ENCODE measurements at regions not wholly inside any gene's neighbourhood (a gene's known extent, or its start where the extent isn't known, plus 50 kb on each side); places are given as distances from the start of the nearest gene placed in this dataset.

DNA sequence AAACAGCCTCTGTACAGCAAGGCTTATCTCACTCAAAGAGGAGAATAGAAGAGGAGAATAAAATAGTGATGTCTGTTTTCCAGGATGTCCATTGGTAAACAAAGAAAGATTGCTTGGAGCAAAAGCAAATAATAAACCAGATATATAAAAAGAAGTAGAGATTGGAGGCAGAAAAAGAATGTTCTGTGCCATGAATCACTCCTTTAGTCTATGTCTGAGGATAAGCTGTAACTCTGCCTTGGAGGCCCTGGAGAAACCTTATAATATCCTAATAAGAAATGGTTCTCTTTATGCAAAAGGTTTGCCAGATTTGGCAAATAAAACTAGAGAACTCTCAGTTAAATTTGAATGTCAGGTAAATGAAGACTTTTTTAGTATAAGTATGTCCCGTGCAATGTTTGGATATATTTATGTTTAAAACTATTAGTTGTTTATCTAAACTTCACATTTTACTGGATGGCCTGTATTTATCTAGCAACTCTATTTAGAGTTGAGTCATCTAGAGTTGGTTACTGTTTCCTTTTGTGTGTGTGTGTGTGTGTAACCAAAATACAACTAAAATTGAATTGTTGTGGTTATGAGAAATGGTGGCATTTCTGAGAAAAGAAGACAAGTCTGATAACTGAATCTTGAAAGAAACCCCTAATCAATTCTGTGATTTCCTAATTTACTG lies 510.3 kb upstream of the SETBP1 start:
- peaks cover 7% of the 10 kb centered on the region; the same call in 1 of the 2 replicates for H3K4me1 ChIP-seq (ENCODE audit: control insufficient read depth, insufficient read depth, low read length)
- H3K36me3 ChIP-seq (ENCODE audit: control insufficient read depth, insufficient read depth, low read length), result no peaks in the 10 kb centered on the region
- H3K27me3 ChIP-seq (ENCODE audit: control insufficient read depth, insufficient read depth, low read length), result no peaks in the 10 kb centered on the region
- H3K27ac ChIP-seq (ENCODE audit: low read depth, low read length), result no peak overlapping the region
- H3K9me3 ChIP-seq (ENCODE audit: control insufficient read depth, insufficient read depth, low read length), result no peaks in the 10 kb centered on the region
- H3K9ac ChIP-seq (ENCODE audit: low read depth, low read length), result no peak overlapping the region
- H3K4me3 ChIP-seq (ENCODE audit: low read depth, low read length), result no peak overlapping the region

DNA sequence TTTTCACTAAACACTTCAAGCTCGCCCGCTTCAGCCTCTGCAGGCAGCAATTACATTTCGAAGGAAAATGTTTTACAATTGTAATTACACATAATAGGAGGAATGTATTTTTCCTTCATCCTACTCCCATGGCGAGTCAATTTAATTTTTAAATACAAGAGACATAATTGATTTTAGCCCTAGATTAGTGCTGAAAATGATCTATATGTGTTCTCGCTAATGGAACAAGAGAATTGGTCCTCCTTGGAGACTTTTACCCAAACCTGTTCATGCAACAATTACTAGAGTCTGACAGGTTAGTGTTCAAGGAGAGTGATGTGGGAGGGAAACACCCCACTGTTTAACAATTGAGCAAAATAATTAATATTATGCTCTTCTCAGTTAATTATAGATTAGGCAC lies 509.4 kb upstream of the SETBP1 start:
- H3K4me1 ChIP-seq (ENCODE audit: control insufficient read depth, insufficient read depth, low read length), result peaks cover under 1% of the 10 kb centered on the region; the same call in 1 of the 2 replicates
- H3K4me3 ChIP-seq (ENCODE audit: low read depth, low read length), result no peak overlapping the region
- H3K27me3 ChIP-seq (ENCODE audit: control insufficient read depth, insufficient read depth, low read length), result no peaks in the 10 kb centered on the region
- no peak overlapping the region for H3K9ac ChIP-seq (ENCODE audit: low read depth, low read length)
- no peak overlapping the region for H3K27ac ChIP-seq (ENCODE audit: low read depth, low read length)
- H3K36me3 ChIP-seq (ENCODE audit: control insufficient read depth, insufficient read depth, low read length), result no peaks in the 10 kb centered on the region
- no peaks in the 10 kb centered on the region for H3K9me3 ChIP-seq (ENCODE audit: control insufficient read depth, insufficient read depth, low read length)

DNA sequence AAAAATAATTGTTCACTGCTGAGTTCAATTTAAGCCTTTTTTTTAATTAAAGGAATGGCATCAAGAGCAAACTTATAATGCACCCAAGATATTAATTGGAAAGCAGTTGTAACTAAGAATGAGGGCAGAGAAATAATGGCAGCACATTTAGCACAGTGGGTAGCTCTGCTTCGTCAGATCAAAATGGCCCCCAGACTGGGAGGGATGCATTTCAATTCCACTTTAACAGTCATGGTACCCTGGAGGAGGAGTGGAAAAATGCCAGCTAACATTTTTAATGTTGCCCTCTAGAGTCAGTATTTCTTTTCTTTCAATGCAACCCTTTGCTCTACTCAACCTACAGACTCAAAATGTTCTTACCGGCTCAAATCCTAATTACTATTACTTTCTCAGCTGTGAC lies 504.8 kb upstream of the SETBP1 start:
- no peak overlapping the region for H3K4me3 ChIP-seq (ENCODE audit: low read depth, low read length)
- no peaks in the 10 kb centered on the region for H3K36me3 ChIP-seq (ENCODE audit: control insufficient read depth, insufficient read depth, low read length)
- no peaks in the 10 kb centered on the region for H3K9me3 ChIP-seq (ENCODE audit: control insufficient read depth, insufficient read depth, low read length)
- no peak overlapping the region for H3K27ac ChIP-seq (ENCODE audit: low read depth, low read length)
- no peaks in the 10 kb centered on the region for H3K4me1 ChIP-seq (ENCODE audit: control insufficient read depth, insufficient read depth, low read length)
- no peaks in the 10 kb centered on the region for H3K27me3 ChIP-seq (ENCODE audit: control insufficient read depth, insufficient read depth, low read length)
- H3K9ac ChIP-seq (ENCODE audit: low read depth, low read length), result no peak overlapping the region

DNA sequence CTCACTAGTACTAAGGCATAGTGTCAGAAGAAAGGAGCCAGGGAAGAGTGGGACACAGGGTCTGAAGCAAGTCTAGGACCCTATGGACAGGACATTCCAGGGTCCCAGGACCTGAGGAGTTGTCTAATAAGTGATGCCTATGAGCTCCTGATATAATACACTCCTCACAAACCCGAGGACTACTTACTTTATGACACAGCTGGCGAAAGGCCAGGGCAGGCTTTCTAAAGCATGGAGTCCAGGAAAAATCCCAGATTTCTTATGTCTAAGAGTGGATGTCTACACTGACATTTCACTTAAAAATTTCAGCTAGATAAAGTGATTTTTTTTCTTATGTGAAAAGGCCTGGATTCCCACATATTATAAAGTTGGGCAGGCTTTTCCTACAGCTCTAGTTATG lies 502.2 kb upstream of the SETBP1 start:
- H3K27me3 ChIP-seq (ENCODE audit: control insufficient read depth, insufficient read depth, low read length), result no peaks in the 10 kb centered on the region
- no peak overlapping the region for H3K27ac ChIP-seq (ENCODE audit: low read depth, low read length)
- no peak overlapping the region for H3K9ac ChIP-seq (ENCODE audit: low read depth, low read length)
- no peaks in the 10 kb centered on the region for H3K9me3 ChIP-seq (ENCODE audit: control insufficient read depth, insufficient read depth, low read length)
- no peak overlapping the region for H3K4me3 ChIP-seq (ENCODE audit: low read depth, low read length)
- no peaks in the 10 kb centered on the region for H3K4me1 ChIP-seq (ENCODE audit: control insufficient read depth, insufficient read depth, low read length)
- no peaks in the 10 kb centered on the region for H3K36me3 ChIP-seq (ENCODE audit: control insufficient read depth, insufficient read depth, low read length)

DNA sequence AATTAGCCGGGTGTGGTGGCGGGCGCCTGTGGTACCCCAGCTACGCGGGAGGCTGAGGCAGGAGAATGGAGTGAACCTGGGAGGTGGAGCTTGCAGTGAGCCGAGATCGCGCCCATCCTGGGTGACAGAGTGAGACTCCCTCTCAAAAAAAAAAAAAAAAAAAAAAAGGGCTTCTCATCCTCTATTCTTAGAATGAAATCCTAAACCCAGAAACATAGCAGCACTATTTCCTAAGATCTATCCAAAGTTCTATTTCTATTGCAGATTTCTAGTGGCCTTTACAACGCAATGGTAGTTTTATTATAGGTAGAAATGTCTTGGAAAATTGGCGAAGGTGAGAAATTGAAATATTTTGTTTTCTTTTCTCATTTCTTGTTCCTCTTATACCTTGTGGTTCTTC lies 501.0 kb upstream of the SETBP1 start:
- Histone ChIP-seq H3K9me3 (ENCODE audit: control insufficient read depth, insufficient read depth, low read length) (no peaks in the 10 kb centered on the region), H3K4me1 (ENCODE audit: control insufficient read depth, insufficient read depth, low read length) (no peaks in the 10 kb centered on the region), H3K9ac (ENCODE audit: low read depth, low read length) (no peak overlapping the region), H3K36me3 (ENCODE audit: control insufficient read depth, insufficient read depth, low read length) (no peaks in the 10 kb centered on the region), H3K27ac (ENCODE audit: low read depth, low read length) (no peak overlapping the region), H3K27me3 (ENCODE audit: control insufficient read depth, insufficient read depth, low read length) (no peaks in the 10 kb centered on the region), H3K4me3 (ENCODE audit: low read depth, low read length) (no peak overlapping the region)

DNA sequence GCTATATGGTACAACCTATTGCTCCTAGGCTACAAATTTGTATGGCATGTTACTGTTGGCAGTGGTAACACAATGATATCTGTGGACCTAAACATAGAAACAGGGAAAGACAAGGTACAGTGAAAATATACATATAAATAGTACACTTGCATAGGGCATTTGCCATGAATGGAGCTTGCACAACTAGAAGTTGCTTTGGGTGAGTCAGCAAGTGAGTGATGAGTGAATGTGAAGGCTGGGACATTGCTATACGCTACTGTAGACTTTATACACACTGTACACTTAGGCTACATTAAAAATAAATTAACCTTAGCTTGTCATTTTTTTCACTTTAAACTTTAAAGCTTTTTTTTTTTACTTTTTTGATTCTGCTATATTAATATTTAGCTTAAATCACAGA lies 500.0 kb upstream of the SETBP1 start:
- Histone ChIP-seq H3K9ac (ENCODE audit: low read depth, low read length) (no peak overlapping the region), H3K4me1 (ENCODE audit: control insufficient read depth, insufficient read depth, low read length) (no peaks in the 10 kb centered on the region), H3K9me3 (ENCODE audit: control insufficient read depth, insufficient read depth, low read length) (no peaks in the 10 kb centered on the region), H3K27ac (ENCODE audit: low read depth, low read length) (no peak overlapping the region), H3K36me3 (ENCODE audit: control insufficient read depth, insufficient read depth, low read length) (no peaks in the 10 kb centered on the region), H3K27me3 (ENCODE audit: control insufficient read depth, insufficient read depth, low read length) (no peaks in the 10 kb centered on the region), H3K4me3 (ENCODE audit: low read depth, low read length) (no peak overlapping the region)

DNA sequence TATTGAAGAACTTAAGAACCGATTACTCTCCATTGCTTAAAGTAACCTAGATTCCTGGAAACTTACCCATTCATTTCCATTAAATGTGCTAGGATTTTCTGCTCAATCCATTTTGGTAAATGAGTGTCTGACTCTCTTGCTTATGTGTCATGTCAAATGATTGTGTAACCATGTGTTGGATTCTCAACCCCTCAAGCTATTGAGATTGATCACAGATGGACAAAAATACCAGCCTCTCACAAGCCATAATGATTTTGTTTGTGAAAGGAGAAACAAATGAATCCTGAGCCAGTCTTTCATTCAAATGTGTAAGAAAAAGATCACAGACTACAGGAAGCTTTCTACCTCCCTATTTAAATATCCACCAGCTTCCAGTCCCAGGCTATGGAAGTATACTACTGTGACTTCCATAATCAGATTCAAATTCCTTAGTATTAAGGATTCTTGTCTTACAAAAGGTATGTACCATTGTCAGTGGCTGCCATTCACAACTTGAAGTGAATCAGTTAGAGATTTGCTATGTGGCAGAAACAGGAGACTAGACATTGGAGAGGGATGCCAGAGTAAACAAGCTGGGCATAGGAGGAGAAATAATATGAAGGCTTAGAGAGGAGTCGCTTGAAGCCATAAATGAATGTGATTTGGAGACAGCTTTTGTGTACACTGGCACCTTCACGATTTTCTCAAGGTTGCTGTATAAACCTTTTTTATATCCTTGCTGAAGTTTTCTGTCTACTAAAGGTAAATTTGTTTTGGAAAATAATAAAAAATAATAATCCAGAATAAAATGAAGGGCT lies 498.5 kb upstream of the SETBP1 start:
- Histone ChIP-seq H3K9me3 (ENCODE audit: control insufficient read depth, insufficient read depth, low read length) (no peaks in the 10 kb centered on the region), H3K9ac (ENCODE audit: low read depth, low read length) (no peak overlapping the region), H3K27me3 (ENCODE audit: control insufficient read depth, insufficient read depth, low read length) (no peaks in the 10 kb centered on the region), H3K36me3 (ENCODE audit: control insufficient read depth, insufficient read depth, low read length) (no peaks in the 10 kb centered on the region), H3K4me1 (ENCODE audit: control insufficient read depth, insufficient read depth, low read length) (no peaks in the 10 kb centered on the region; the same call in 1 of the 2 replicates), H3K27ac (ENCODE audit: low read depth, low read length) (no peak overlapping the region), H3K4me3 (ENCODE audit: low read depth, low read length) (no peak overlapping the region)

DNA sequence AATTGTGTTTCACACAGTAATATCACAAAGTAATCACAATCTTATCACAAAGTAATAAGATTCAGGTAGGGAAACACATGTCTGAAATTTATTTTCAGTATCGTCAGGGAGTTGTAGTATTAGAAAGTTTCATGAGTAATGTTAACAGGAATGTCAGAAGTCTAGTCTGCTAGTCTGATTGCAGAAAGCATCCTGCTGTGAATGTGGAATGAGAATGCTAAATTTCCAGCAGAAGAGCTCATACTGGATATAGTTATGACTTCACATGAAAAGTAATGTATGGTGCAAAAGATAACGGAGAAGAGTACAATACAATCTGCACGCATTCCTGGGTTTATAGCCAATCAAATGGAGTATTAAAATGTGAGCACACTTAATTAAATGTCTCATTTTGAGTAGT lies 494.7 kb upstream of the SETBP1 start:
- H3K9me3 ChIP-seq (ENCODE audit: control insufficient read depth, insufficient read depth, low read length), result no peaks in the 10 kb centered on the region
- no peak overlapping the region for H3K4me3 ChIP-seq (ENCODE audit: low read depth, low read length)
- H3K27me3 ChIP-seq (ENCODE audit: control insufficient read depth, insufficient read depth, low read length), result no peaks in the 10 kb centered on the region
- no peaks in the 10 kb centered on the region; the same call in 1 of the 2 replicates for H3K4me1 ChIP-seq (ENCODE audit: control insufficient read depth, insufficient read depth, low read length)
- H3K36me3 ChIP-seq (ENCODE audit: control insufficient read depth, insufficient read depth, low read length), result no peaks in the 10 kb centered on the region
- H3K27ac ChIP-seq (ENCODE audit: low read depth, low read length), result no peak overlapping the region
- no peak overlapping the region for H3K9ac ChIP-seq (ENCODE audit: low read depth, low read length)

DNA sequence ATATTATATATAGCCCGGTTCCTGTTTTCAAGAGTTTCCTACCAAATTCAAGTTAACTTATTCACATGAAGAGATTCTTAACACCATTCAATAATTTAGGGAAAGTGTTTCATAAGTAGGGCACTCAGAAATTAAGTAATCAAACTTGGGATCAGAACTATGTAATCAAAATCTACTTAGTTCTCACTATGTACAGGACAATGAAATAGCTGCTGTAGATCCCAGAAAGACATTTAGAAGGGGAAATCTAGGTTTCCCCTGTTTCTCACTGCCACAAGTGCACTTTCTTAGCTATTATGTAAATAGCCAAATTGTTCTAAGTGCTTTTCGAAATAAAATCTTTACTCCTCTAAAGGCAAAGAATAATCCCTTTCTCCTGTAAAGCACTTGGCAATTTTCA lies 493.6 kb upstream of the SETBP1 start:
- Histone ChIP-seq H3K9ac (ENCODE audit: low read depth, low read length) (no peak overlapping the region), H3K4me1 (ENCODE audit: control insufficient read depth, insufficient read depth, low read length) (peaks cover 6% of the 10 kb centered on the region; the same call in 1 of the 2 replicates), H3K36me3 (ENCODE audit: control insufficient read depth, insufficient read depth, low read length) (no peaks in the 10 kb centered on the region), H3K9me3 (ENCODE audit: control insufficient read depth, insufficient read depth, low read length) (no peaks in the 10 kb centered on the region), H3K4me3 (ENCODE audit: low read depth, low read length) (no peak overlapping the region), H3K27me3 (ENCODE audit: control insufficient read depth, insufficient read depth, low read length) (no peaks in the 10 kb centered on the region), H3K27ac (ENCODE audit: low read depth, low read length) (no peak overlapping the region)

DNA sequence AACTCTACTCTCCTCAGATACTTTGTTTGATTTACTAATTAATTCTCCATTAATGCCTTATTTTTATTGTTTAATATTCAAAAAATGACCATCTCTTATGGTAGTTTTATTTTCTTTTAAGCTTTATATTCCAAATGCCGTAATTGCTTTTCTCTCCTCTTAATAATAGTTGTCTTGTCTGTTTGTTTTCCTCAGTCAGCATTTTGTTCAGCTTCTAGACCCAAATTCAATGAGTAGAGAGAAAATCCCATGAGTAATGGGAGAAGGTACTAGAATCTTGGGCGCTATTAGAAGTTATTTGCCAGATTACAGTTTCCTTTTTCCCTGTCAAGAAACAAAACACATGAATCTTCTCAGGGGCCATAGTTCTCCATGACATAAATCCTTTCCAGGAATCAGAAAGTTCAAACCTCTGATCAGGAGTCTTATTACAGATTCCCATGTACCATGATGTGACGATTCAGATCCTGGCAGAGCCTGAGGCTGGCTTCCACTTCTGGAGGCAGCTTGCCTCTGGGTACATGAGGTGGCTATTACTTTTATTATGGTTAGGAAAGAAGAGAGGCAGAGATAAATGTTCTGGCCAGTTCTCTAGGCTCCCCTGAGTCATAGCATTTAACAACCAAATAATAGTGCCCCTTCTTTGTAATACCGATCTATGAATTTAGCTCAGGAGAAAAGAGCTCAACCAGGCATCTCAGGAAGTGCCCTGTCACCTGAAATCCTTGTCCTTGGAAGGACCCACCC lies 485.1 kb upstream of the SETBP1 start:
- H3K27me3 ChIP-seq (ENCODE audit: control insufficient read depth, insufficient read depth, low read length), result no peaks in the 10 kb centered on the region
- H3K9ac ChIP-seq (ENCODE audit: low read depth, low read length), result no peak overlapping the region
- no peaks in the 10 kb centered on the region for H3K9me3 ChIP-seq (ENCODE audit: control insufficient read depth, insufficient read depth, low read length)
- H3K36me3 ChIP-seq (ENCODE audit: control insufficient read depth, insufficient read depth, low read length), result no peaks in the 10 kb centered on the region
- no peak overlapping the region for H3K4me3 ChIP-seq (ENCODE audit: low read depth, low read length)
- peaks cover 6% of the 10 kb centered on the region; the same call in 1 of the 2 replicates for H3K4me1 ChIP-seq (ENCODE audit: control insufficient read depth, insufficient read depth, low read length)
- H3K27ac ChIP-seq (ENCODE audit: low read depth, low read length), result no peak overlapping the region

All from HUES48 (cell line).